ENCODE measurements at regions not wholly inside any gene's neighbourhood (a gene's known extent, or its start where the extent isn't known, plus 50 kb on each side); places are given as distances from the start of the nearest gene placed in this dataset.
A peak's percentile ranks its signal among the peaks of the same experiment; 100 is the strongest.

- no peak overlapping the region for H3K27ac ChIP-seq (ENCODE audit: low read depth in 2 of 2, low read length in 2 of 2)
- no peaks in the 10 kb centered on the region for H3K9me3 ChIP-seq (ENCODE audit: control insufficient read depth in 2 of 3, insufficient read depth in 1 of 3, low read length in 3 of 3)
- TF ChIP-seq, protein P1, sequence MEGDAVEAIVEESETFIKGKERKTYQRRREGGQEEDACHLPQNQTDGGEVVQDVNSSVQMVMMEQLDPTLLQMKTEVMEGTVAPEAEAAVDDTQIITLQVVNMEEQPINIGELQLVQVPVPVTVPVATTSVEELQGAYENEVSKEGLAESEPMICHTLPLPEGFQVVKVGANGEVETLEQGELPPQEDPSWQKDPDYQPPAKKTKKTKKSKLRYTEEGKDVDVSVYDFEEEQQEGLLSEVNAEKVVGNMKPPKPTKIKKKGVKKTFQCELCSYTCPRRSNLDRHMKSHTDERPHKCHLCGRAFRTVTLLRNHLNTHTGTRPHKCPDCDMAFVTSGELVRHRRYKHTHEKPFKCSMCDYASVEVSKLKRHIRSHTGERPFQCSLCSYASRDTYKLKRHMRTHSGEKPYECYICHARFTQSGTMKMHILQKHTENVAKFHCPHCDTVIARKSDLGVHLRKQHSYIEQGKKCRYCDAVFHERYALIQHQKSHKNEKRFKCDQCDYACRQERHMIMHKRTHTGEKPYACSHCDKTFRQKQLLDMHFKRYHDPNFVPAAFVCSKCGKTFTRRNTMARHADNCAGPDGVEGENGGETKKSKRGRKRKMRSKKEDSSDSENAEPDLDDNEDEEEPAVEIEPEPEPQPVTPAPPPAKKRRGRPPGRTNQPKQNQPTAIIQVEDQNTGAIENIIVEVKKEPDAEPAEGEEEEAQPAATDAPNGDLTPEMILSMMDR (IDR thresholded peaks at IDR 0.05; ENCODE audit: borderline replicate concordance, extremely low read depth, insufficient read depth) = no peak
- H3K36me3 ChIP-seq (ENCODE audit: control insufficient read depth in 2 of 3, insufficient read depth in 3 of 3, low read length in 3 of 3) = no peaks in the 10 kb centered on the region
- H3K4me1 ChIP-seq (ENCODE audit: control insufficient read depth in 2 of 3, insufficient read depth in 2 of 3, low read depth in 1 of 3, low read length in 3 of 3) = no peaks in the 10 kb centered on the region
- H3K4me3 ChIP-seq (ENCODE audit: low read length in 3 of 3) = no peak overlapping the region
- H3K27me3 ChIP-seq (ENCODE audit: control insufficient read depth, insufficient read depth, low read length) = no peaks in the 10 kb centered on the region
- FAIRE-seq = no peak
- DNase-seq = no peak
- intact Hi-C loops (cut with DNase I) = no loop called here
- H3K9ac ChIP-seq (ENCODE audit: low read length in 3 of 3) = no peak overlapping the region
Observed at GRCh38 chr3:88307666-88308065, 157.9 kb downstream of the C3orf38 start.

- no peak overlapping the region for H3K4me3 ChIP-seq (ENCODE audit: low read length in 3 of 3)
- DNase-seq (peak in 2 of 5 donors; percentile 33 to 34), FAIRE-seq (no peak)
- intact Hi-C loops (cut with DNase I) = no loop called here
- H3K9me3 ChIP-seq (ENCODE audit: control insufficient read depth in 2 of 3, insufficient read depth in 1 of 3, low read length in 3 of 3) = no peaks in the 10 kb centered on the region
- H3K9ac ChIP-seq (ENCODE audit: low read length in 3 of 3) = no peak overlapping the region
- H3K36me3 ChIP-seq (ENCODE audit: control insufficient read depth in 2 of 3, insufficient read depth in 3 of 3, low read length in 3 of 3) = no peaks in the 10 kb centered on the region
- TF ChIP-seq, protein P1 (IDR thresholded peaks at IDR 0.05; ENCODE audit: borderline replicate concordance, extremely low read depth, insufficient read depth) = no peak
- no peaks in the 10 kb centered on the region for H3K4me1 ChIP-seq (ENCODE audit: control insufficient read depth in 2 of 3, insufficient read depth in 2 of 3, low read depth in 1 of 3, low read length in 3 of 3)
- no peak overlapping the region for H3K27ac ChIP-seq (ENCODE audit: low read depth in 2 of 2, low read length in 2 of 2)
- H3K27me3 ChIP-seq (ENCODE audit: control insufficient read depth, insufficient read depth, low read length) = no peaks in the 10 kb centered on the region
Observed at GRCh38 chr3:88311826-88312225, 162.1 kb downstream of the C3orf38 start.

GRCh38 chr3:88312256-88312655, 162.5 kb downstream of the C3orf38 start:
- Histone ChIP-seq H3K4me3 (ENCODE audit: low read length in 3 of 3) (no peak overlapping the region), H3K36me3 (ENCODE audit: control insufficient read depth in 2 of 3, insufficient read depth in 3 of 3, low read length in 3 of 3) (no peaks in the 10 kb centered on the region), H3K9me3 (ENCODE audit: control insufficient read depth in 2 of 3, insufficient read depth in 1 of 3, low read length in 3 of 3) (no peaks in the 10 kb centered on the region), H3K27me3 (ENCODE audit: control insufficient read depth, insufficient read depth, low read length) (no peaks in the 10 kb centered on the region), H3K9ac (ENCODE audit: low read length in 3 of 3) (no peak overlapping the region), H3K4me1 (ENCODE audit: control insufficient read depth in 2 of 3, insufficient read depth in 2 of 3, low read depth in 1 of 3, low read length in 3 of 3) (no peaks in the 10 kb centered on the region), H3K27ac (ENCODE audit: low read depth in 2 of 2, low read length in 2 of 2) (no peak overlapping the region)
- intact Hi-C loops (cut with DNase I) = no loop called here
- TF ChIP-seq, protein P1 (IDR thresholded peaks at IDR 0.05; ENCODE audit: borderline replicate concordance, extremely low read depth, insufficient read depth) = no peak
- no peak for FAIRE-seq
- peak in 3 of 5 donors; percentile 31 to 84 (median 76) for DNase-seq

GRCh38 chr3:88318067-88318466, 168.3 kb downstream of the C3orf38 start:
- TF ChIP-seq, protein P1 (IDR thresholded peaks at IDR 0.05; ENCODE audit: borderline replicate concordance, extremely low read depth, insufficient read depth) = no peak

More at GRCh38 chr3:88318067-88318466, 168.3 kb downstream of the C3orf38 start:
- H3K4me1 ChIP-seq (ENCODE audit: control insufficient read depth in 2 of 3, insufficient read depth in 2 of 3, low read depth in 1 of 3, low read length in 3 of 3) = no peaks in the 10 kb centered on the region
- no peak for DNase-seq
- no peak for FAIRE-seq
- intact Hi-C loops (cut with DNase I) = no loop called here
- no peaks in the 10 kb centered on the region for H3K36me3 ChIP-seq (ENCODE audit: control insufficient read depth in 2 of 3, insufficient read depth in 3 of 3, low read length in 3 of 3)
- no peak overlapping the region for H3K9ac ChIP-seq (ENCODE audit: low read length in 3 of 3)
- no peak overlapping the region for H3K27ac ChIP-seq (ENCODE audit: low read depth in 2 of 2, low read length in 2 of 2)
- H3K27me3 ChIP-seq (ENCODE audit: control insufficient read depth, insufficient read depth, low read length) = no peaks in the 10 kb centered on the region
- H3K9me3 ChIP-seq (ENCODE audit: control insufficient read depth in 2 of 3, insufficient read depth in 1 of 3, low read length in 3 of 3) = no peaks in the 10 kb centered on the region
- no peak overlapping the region for H3K4me3 ChIP-seq (ENCODE audit: low read length in 3 of 3)
